GM12878 (cell line): ENCODE measurements at regions not wholly inside any gene's neighbourhood (a gene's known extent, or its start where the extent isn't known, plus 50 kb on each side); places are given as distances from the start of the nearest gene placed in this dataset.

Experiments used
- ELK1 ChIP-seq: IDR thresholded peaks from 2 replicates; pipeline ENCODE4 v1.6.1; 2012; ENCODE audit warnings: low read depth, low read length, improper control_type of control experiment
- EP300 ChIP-seq, 2 experiments: fragments of 150-350 bp in 1 of 2; IDR thresholded peaks; 2 replicates each; pipeline ENCODE4 v1.6.1; 2011 to 2012; ENCODE audit warnings: low read depth in 2 of 2, low read length in 2 of 2, borderline replicate concordance in 1 of 2, improper control_type of control experiment in 1 of 2, inconsistent platforms in 1 of 2; ENCODE audit not compliant: control insufficient read depth in 1 of 2
- MAX ChIP-seq: IDR thresholded peaks from 2 replicates; pipeline ENCODE4 v1.6.1; 2012; ENCODE audit warnings: low read depth, low read length, improper control_type of control experiment
- POLR2AphosphoS5 ChIP-seq: IDR thresholded peaks from 2 replicates; pipeline ENCODE4 v1.6.1; 2011; ENCODE audit warnings: mild to moderate bottlenecking, low read length, inconsistent platforms
- REST ChIP-seq: IDR thresholded peaks from 2 replicates; pipeline ENCODE4 v1.6.1; 2012; ENCODE audit warnings: mild to moderate bottlenecking, low read depth, low read length
- TF ChIP-seq, protein P1 (sequence below), 3 experiments: IDR thresholded peaks in 2 of 3; conservative IDR thresholded peaks in 1 of 3; 2 replicates each; pipeline ENCODE4 v1.5.1; 2011; ENCODE audit warnings: low read depth in 3 of 3, low read length in 3 of 3, mild to moderate bottlenecking in 3 of 3, control low read depth in 2 of 3, moderate library complexity in 2 of 3, inconsistent platforms in 1 of 3, mixed read lengths in 1 of 3; ENCODE audit not compliant: control insufficient read depth in 2 of 3, insufficient read depth in 1 of 3; ENCODE audit errors: extremely low read depth in 1 of 3
- TF ChIP-seq, protein P2 (sequence below): IDR thresholded peaks from 2 replicates; pipeline ENCODE4 v1.6.1; 2011; ENCODE audit warnings: mild to moderate bottlenecking, low read depth, low read length, moderate library complexity; ENCODE audit not compliant: insufficient replicate concordance

DNA sequence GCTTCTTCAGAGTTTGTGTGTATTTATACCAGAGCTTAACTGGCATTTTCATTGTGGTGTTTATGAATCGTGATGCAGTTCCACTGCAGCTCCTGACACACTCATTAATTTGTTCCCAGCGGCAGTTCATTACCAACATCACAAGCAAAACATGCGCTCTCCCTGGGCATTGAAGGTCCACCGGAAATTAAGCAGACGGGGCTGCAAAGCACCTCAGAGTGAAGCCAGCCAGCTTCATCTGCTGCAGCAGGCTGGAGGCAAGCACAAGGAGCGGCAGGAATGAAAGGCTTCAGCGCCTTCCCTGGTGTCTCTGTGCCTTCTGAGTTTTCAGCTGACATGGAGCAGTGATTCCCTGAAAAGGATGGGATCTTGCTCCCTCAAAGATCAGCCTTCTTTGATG, 246.0 kb upstream of the SPTLC3 start:
- TF ChIP-seq POLR2AphosphoS5 (no peak), ELK1 (no peak), REST (no peak), EP300 (IDR thresholded peaks at IDR 0.05; ENCODE audit: borderline replicate concordance in 1 of 2, control insufficient read depth in 1 of 2, low read depth in 2 of 2, low read length in 2 of 2) (no peak), MAX (no peak)
- TF ChIP-seq, protein P1, sequence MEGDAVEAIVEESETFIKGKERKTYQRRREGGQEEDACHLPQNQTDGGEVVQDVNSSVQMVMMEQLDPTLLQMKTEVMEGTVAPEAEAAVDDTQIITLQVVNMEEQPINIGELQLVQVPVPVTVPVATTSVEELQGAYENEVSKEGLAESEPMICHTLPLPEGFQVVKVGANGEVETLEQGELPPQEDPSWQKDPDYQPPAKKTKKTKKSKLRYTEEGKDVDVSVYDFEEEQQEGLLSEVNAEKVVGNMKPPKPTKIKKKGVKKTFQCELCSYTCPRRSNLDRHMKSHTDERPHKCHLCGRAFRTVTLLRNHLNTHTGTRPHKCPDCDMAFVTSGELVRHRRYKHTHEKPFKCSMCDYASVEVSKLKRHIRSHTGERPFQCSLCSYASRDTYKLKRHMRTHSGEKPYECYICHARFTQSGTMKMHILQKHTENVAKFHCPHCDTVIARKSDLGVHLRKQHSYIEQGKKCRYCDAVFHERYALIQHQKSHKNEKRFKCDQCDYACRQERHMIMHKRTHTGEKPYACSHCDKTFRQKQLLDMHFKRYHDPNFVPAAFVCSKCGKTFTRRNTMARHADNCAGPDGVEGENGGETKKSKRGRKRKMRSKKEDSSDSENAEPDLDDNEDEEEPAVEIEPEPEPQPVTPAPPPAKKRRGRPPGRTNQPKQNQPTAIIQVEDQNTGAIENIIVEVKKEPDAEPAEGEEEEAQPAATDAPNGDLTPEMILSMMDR (IDR thresholded peaks at IDR 0.05 in 2 of 3, conservative IDR thresholded peaks at IDR 0.05 in 1 of 3; ENCODE audit: control insufficient read depth in 2 of 3, extremely low read depth in 1 of 3, insufficient read depth in 1 of 3, low read depth in 3 of 3, low read length in 3 of 3), result no peak
- TF ChIP-seq, protein P2, sequence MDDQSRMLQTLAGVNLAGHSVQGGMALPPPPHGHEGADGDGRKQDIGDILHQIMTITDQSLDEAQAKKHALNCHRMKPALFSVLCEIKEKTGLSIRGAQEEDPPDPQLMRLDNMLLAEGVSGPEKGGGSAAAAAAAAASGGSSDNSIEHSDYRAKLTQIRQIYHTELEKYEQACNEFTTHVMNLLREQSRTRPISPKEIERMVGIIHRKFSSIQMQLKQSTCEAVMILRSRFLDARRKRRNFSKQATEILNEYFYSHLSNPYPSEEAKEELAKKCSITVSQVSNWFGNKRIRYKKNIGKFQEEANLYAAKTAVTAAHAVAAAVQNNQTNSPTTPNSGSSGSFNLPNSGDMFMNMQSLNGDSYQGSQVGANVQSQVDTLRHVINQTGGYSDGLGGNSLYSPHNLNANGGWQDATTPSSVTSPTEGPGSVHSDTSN, result no peak
